GM12878 (cell line): ENCODE measurements at regions not wholly inside any gene's neighbourhood (a gene's known extent, or its start where the extent isn't known, plus 50 kb on each side); places are given as distances from the start of the nearest gene placed in this dataset.

Experiments
- ATAC-seq: fragments of 200-7000 bp; cut with Tn5 transposase; 3 replicates; pipeline ENCODE4 v1.9.1; 2020; ENCODE audit warnings: mild to moderate bottlenecking, moderate library complexity
- BruUV-seq: library from RNA; stranded (reverse); fragments of 400-500 nt; replicated peaks from 2 replicates; lab custom pipeline; 2021; lab: Mats Ljungman, UMichigan
- CTCF ChIA-PET: fragments of 300-600 bp; sonication (Branson Sonifier 250); formaldehyde crosslinking; extraction: SDS; loops from one replicate; lab custom pipeline; 2021; ENCODE audit warnings: inconsistent platforms; lab: Yijun Ruan, JAX
- POLR2A ChIA-PET: fragments of 350-600 bp; formaldehyde crosslinking; extraction: SDS; loops from one replicate; lab custom pipeline; 2021; ENCODE audit warnings: inconsistent platforms; lab: Charles Lee
- RAD21 ChIA-PET: fragments of 300-600 bp; sonication (Branson Sonifier 250); formaldehyde crosslinking; loops from one replicate; lab custom pipeline; 2023; ENCODE audit warnings: antibody characterized with exemption; ENCODE audit not compliant: unreplicated experiment; lab: Charles Lee
- SMC1A ChIA-PET: fragments of 300-600 bp; sonication (Branson Sonifier 250); formaldehyde crosslinking; loops from one replicate; lab custom pipeline; 2023; ENCODE audit not compliant: unreplicated experiment, uncharacterized antibody; lab: Charles Lee
- DNase-seq: peaks from one replicate; pipeline ENCODE4 v3.0.0-alpha.2; 2011; ENCODE audit warnings: low read depth, low spot score
- FAIRE-seq: peaks from 3 replicates; lab custom pipeline; 2011; peaks lifted over from hg19 to GRCh38; lab: Jason Lieb, UNC
- H2AFZ ChIP-seq: 2 replicates; pipeline ENCODE4 v1.6.0; 2011; ENCODE audit warnings: low read depth, low read length, control low read depth; ENCODE audit not compliant: control insufficient read depth
- H3K27ac ChIP-seq: 2 replicates; pipeline ENCODE4 v1.5.1; 2011; ENCODE audit warnings: control low read depth; ENCODE audit not compliant: control insufficient read depth, insufficient read depth
- H3K27me3 ChIP-seq, 2 experiments: replicated peaks in 1 of 2; 2 replicates each; pipeline versions ENCODE4 v1.6.0 to v1.6.1; 2011; ENCODE audit warnings: low read length in 1 of 2; ENCODE audit not compliant: control insufficient read depth in 2 of 2, insufficient read depth in 2 of 2
- H3K36me3 ChIP-seq, 2 experiments: 2 replicates each; pipeline ENCODE4 v1.5.1; 2011; ENCODE audit warnings: low read length in 1 of 2; ENCODE audit not compliant: control insufficient read depth in 2 of 2, insufficient read depth in 2 of 2
- H3K4me1 ChIP-seq: 2 replicates; pipeline ENCODE4 v1.6.1; 2011; ENCODE audit warnings: mild to moderate bottlenecking, low read length, moderate library complexity, mixed read lengths; ENCODE audit not compliant: control insufficient read depth, insufficient read depth
- H3K4me2 ChIP-seq: 2 replicates; pipeline ENCODE4 v1.6.0; 2011; ENCODE audit warnings: control low read depth; ENCODE audit not compliant: control insufficient read depth, insufficient read depth
- H3K4me3 ChIP-seq: fragments of 200-600 bp; sonication (generic); 2 replicates; pipeline ENCODE4 v1.5.1; 2016
- H3K79me2 ChIP-seq: 2 replicates; pipeline ENCODE4 v1.6.0; 2011; ENCODE audit warnings: low read length; ENCODE audit not compliant: control insufficient read depth, insufficient read depth
- H3K9ac ChIP-seq: 2 replicates; pipeline ENCODE4 v1.8.0; 2011; ENCODE audit warnings: low read length, control low read depth, mixed read lengths; ENCODE audit not compliant: control insufficient read depth, insufficient read depth
- H3K9me3 ChIP-seq: replicated peaks from 3 replicates; pipeline ENCODE4 v1.5.1; 2011; ENCODE audit warnings: mild to moderate bottlenecking, low read length; ENCODE audit not compliant: control insufficient read depth, insufficient read depth
- H4K20me1 ChIP-seq: 2 replicates; pipeline ENCODE4 v1.6.0; 2011; ENCODE audit not compliant: control insufficient read depth, insufficient read depth
- FOXK2 ChIP-seq: fragments of 450-650 bp; IDR thresholded peaks from 2 replicates; pipeline ENCODE4 v1.6.1; 2017; ENCODE audit warnings: mild to moderate bottlenecking, moderate library complexity
- KDM1A ChIP-seq: fragments of 200-600 bp; sonication (generic); IDR thresholded peaks from 2 replicates; pipeline ENCODE4 v1.6.1; 2016; ENCODE audit warnings: borderline replicate concordance
- WGBS: methylation state at CpG from one replicate; pipeline ENCODE4 v1.1.6; 2016; ENCODE audit warnings: low lambda C conversion rate; ENCODE audit not compliant: insufficient replicate concordance, insufficient coverage; ENCODE audit errors: missing lambda C conversion rate; 5-methylcytosine and 5-hydroxymethylcytosine counted together
- in situ Hi-C: fragments of 300-500 bp; cut with MboI; formaldehyde crosslinking; loops from 9 replicates; pipeline ENCODE4 v1.14.3; 2018; ENCODE audit warnings: mixed read lengths
- intact Hi-C: fragments of 100-400 bp; cut with micrococcal nuclease; formaldehyde crosslinking; loops from one replicate; pipeline ENCODE4 v1.14.2; 2022; ENCODE audit not compliant: unreplicated experiment
- TF ChIP-seq, protein P1 (sequence below): fragments of 450-650 bp; IDR thresholded peaks from 2 replicates; pipeline ENCODE4 v1.6.1; 2017; ENCODE audit warnings: low read depth, mild to moderate bottlenecking, moderate library complexity
- TF ChIP-seq, protein P2 (sequence below): fragments of 150-350 bp; IDR thresholded peaks from 2 replicates; pipeline ENCODE4 v1.6.1; 2016; ENCODE audit warnings: low read depth, low read length

DNA sequence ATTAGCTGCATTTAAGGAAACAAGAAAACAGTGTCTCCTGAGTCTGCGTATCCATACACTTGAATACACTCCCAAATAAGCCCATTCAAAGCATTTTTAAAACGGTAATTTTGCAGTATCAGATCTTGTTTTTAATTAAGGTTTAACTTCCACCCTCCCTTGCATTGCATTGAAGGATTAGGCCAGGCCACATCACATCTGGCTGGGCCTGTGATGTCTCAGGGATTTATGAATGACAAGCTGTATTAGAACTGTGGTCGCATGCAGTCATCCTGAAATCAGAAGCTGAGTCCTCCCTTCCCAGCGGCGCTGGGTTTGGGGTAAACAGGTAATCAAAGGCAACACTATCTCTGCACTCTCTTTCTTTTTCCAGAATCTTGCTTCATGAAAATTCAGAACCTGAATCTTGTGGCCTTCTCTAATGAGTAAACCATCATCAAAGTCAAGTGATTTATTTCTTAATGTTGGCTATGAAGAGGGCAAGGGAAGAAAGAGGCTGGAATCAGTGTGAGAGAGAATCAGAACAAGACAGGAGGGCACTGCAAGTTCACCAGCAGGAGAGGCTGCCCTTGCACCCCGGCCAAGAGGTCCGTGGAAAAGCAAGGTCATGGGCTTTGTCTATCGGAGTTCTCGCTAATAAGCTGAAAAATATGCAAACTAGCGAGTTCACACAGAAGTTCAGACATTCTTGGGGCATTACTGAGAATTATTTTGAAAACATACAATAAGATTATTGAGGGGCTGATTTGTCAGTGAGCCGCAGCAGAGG, 80.0 kb upstream of the ZSWIM6 start:
- 32% methylated on average over 11 of the region's 11 CpGs for WGBS
- Histone ChIP-seq H3K4me3 (no peak overlapping the region), H4K20me1 (no peaks in the 10 kb centered on the region), H3K27ac (no peak overlapping the region), H3K79me2 (no peaks in the 10 kb centered on the region), H3K9me3 (no peaks in the 10 kb centered on the region), H3K27me3 (peaks cover 0 to 2% of the 10 kb centered on the region in 2 experiments; a peak in 1 of 4 replicates), H3K36me3 (no peaks in the 10 kb centered on the region), H3K4me2 (no peak overlapping the region), H3K4me1 (no peaks in the 10 kb centered on the region), H3K9ac (no peak overlapping the region), H2AFZ (no peak overlapping the region)
- ChIA-PET SMC1A (interaction anchor here (1.0 to 2.4 kb wide), 4 partner anchors 10 to 28 kb away, joined by 3 to 6 read pairs (median 4); no protein-coding TSS in a partner anchor), CTCF (interaction anchor here (1.2 to 1.3 kb wide), 2 partner anchors 12 to 36 kb away, joined by 3 read pairs; no protein-coding TSS in a partner anchor), RAD21 (interaction anchor here (1.5 to 1.6 kb wide), 2 partner anchors 10 to 70 kb away, joined by 3 read pairs; no protein-coding TSS in a partner anchor), POLR2A (no interaction called here)
- no peak for ATAC-seq
- TF ChIP-seq KDM1A, result no peak
- TF ChIP-seq FOXK2, result no peak
- TF ChIP-seq, protein P1, sequence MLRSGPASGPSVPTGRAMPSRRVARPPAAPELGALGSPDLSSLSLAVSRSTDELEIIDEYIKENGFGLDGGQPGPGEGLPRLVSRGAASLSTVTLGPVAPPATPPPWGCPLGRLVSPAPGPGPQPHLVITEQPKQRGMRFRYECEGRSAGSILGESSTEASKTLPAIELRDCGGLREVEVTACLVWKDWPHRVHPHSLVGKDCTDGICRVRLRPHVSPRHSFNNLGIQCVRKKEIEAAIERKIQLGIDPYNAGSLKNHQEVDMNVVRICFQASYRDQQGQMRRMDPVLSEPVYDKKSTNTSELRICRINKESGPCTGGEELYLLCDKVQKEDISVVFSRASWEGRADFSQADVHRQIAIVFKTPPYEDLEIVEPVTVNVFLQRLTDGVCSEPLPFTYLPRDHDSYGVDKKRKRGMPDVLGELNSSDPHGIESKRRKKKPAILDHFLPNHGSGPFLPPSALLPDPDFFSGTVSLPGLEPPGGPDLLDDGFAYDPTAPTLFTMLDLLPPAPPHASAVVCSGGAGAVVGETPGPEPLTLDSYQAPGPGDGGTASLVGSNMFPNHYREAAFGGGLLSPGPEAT, result no peak
- TF ChIP-seq, protein P2, sequence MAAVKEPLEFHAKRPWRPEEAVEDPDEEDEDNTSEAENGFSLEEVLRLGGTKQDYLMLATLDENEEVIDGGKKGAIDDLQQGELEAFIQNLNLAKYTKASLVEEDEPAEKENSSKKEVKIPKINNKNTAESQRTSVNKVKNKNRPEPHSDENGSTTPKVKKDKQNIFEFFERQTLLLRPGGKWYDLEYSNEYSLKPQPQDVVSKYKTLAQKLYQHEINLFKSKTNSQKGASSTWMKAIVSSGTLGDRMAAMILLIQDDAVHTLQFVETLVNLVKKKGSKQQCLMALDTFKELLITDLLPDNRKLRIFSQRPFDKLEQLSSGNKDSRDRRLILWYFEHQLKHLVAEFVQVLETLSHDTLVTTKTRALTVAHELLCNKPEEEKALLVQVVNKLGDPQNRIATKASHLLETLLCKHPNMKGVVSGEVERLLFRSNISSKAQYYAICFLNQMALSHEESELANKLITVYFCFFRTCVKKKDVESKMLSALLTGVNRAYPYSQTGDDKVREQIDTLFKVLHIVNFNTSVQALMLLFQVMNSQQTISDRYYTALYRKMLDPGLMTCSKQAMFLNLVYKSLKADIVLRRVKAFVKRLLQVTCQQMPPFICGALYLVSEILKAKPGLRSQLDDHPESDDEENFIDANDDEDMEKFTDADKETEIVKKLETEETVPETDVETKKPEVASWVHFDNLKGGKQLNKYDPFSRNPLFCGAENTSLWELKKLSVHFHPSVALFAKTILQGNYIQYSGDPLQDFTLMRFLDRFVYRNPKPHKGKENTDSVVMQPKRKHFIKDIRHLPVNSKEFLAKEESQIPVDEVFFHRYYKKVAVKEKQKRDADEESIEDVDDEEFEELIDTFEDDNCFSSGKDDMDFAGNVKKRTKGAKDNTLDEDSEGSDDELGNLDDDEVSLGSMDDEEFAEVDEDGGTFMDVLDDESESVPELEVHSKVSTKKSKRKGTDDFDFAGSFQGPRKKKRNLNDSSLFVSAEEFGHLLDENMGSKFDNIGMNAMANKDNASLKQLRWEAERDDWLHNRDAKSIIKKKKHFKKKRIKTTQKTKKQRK, result no peak
- DNase-seq, result no peak
- no TSS peak for BruUV-seq
- in situ Hi-C loops (no loop called here), intact Hi-C loops (no loop called here)
- no peak for FAIRE-seq
